ENCODE measurements at regions not wholly inside any gene's neighbourhood (a gene's known extent, or its start where the extent isn't known, plus 50 kb on each side); places are given as distances from the start of the nearest gene placed in this dataset.
A peak's percentile ranks its signal among the peaks of the same experiment; 100 is the strongest.

DNA sequence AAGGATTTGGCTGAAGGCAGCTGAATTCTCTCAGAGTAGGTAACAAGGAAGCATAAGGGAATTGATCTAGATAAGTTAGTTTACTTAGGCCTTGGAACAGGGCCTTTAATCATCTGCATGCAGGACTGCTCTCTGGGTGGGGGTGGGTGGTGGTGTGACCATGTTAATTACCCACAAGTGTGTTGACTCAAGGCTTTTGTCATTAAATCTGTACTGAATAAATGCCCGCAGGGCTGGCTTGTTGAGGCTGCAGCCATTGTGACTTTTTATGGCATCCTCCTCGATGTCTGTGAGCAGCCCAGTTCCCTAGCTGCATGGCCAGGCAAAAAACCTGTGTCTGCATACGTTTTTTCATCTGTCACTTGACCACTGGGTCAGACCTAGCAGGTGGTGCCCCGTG is 63.5 kb upstream of the ASCC3 start:
- DNase-seq: no peak

DNA sequence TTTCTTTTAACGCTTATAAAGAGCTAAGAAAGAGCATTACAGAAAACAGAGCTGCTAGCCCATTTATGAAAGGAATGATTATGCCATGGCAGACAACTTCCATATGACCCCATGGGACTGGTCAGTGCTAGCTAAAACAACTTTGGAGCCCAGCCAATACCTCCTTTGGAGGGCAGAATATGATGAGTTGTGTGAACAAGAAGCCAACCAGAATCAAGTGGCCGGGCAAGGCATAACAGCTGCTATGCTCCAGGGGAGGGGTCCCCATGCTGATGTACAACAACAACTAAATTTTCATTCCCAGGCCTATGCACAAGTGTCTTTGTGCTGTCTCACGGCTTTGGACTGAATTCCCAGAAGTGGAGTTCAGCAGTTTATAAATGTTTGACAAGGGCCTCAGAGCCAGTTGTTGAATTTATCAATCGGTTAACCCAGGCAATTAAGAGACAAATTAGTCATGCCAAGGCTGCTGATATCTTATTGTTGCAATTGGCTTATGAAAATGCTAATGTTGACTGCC is 65.0 kb upstream of the ASCC3 start:
- no peak for DNase-seq

GRCh38 chr6:100946711-100947110 is 65.6 kb upstream of the ASCC3 start:
- no peak for DNase-seq

DNA sequence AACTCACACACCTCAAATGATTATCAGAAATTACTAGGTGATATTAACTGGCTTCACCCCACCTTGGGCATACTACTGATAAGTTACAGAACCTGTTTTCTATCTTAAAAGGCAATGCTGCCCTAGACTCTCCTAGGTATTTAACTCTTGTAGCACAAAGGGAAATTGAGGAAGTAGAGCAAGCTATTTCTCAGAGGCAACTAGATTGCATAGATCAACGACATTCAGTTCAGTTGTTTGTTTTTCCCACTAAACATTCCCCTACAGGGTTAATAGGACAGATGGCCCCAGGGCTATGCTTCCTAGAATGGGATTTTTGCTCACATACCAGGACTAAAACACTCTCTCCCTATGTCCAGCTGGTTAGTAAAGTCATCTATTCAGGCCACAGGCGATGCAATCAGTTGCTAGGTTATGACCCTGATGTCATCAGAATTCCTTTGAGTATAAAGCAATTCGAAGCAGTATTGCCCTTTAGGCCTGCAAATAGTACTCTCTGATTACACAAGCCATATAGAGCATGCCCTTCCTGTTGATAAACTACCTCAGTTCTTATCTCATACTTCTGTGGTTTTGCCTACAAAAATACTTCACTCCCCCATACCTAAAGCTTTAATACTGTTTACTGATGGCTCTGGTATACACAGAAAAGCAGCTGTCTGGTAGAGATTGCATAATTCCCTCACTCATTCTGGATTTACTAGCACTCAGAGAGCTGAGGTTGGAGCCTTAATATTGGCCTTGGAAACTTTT is 67.4 kb upstream of the ASCC3 start:
- DNase-seq: no peak

- DNase-seq: no peak
Observed at GRCh38 chr6:100952006-100952405, 70.9 kb upstream of the ASCC3 start.

DNA sequence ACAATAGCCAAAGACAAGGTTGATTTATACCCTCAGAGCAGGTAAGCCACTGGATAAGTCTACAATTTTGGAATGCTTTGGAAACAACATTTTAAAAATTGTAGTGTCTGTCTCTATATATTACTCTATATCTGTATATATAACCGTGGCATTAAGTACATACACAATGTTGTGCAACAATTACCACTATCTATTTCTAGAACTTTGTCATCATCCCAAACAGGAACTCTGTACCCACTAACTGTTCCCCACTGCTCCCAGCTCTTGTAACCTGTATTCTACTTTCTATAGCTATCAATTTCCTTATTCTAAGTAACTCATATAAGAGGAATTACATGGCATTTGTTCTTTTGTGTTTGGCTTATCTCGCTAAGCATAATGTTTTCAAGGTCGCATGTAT is 78.2 kb upstream of the ASCC3 start:
- DNase-seq: no peak

- DNase-seq: no peak
Observed at GRCh38 chr6:100962466-100962865, 81.3 kb upstream of the ASCC3 start.

- no peak for DNase-seq
Observed at GRCh38 chr6:100965067-100965466, 83.9 kb upstream of the ASCC3 start.

- no peak for DNase-seq
Observed at GRCh38 chr6:100968949-100969348, 87.8 kb upstream of the ASCC3 start.

DNA sequence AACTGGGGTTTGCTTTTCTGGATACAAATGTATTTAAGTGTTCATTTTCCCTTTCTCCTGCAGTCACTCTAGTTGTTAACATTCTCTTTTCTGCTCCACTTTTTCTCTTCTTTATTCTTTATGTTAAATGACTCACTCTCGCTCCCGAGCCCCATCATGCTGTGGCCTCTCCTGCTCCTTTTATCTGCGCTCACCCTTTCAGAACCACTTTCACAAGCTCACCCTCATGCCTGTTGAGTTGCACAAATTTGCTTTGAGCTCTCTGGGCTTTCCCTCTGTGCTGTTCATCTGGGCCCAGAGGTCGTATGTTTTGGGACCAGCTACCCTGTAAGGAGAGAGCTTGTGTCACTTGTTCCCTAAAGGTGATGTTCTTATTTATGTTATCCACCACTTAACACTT is 98.1 kb upstream of the ASCC3 start:
- no peak for DNase-seq

- no peak for DNase-seq
Observed at GRCh38 chr6:100980949-100981348, 99.8 kb upstream of the ASCC3 start.

DNA sequence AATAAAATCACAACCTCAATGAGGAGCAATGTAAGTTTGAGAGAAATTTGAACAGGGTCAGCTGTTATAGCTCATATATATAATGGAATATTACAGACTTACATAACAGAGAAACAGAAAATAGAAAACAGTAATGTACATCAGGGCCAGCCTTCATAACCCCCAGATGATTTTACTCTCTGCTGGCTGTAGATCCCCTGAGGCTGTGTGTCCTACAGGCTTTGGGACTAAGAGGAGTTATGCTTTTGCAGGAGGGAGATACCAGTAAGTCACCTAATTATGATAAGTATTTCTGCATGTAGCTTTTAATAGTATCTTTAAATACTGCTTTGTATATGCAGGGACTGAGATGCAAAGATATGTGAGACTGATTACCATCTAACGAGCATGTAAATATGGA is 105.8 kb upstream of the ASCC3 start:
- no peak for DNase-seq

- DNase-seq: no peak
Observed at GRCh38 chr6:100987556-100987955, 106.4 kb upstream of the ASCC3 start.

DNA sequence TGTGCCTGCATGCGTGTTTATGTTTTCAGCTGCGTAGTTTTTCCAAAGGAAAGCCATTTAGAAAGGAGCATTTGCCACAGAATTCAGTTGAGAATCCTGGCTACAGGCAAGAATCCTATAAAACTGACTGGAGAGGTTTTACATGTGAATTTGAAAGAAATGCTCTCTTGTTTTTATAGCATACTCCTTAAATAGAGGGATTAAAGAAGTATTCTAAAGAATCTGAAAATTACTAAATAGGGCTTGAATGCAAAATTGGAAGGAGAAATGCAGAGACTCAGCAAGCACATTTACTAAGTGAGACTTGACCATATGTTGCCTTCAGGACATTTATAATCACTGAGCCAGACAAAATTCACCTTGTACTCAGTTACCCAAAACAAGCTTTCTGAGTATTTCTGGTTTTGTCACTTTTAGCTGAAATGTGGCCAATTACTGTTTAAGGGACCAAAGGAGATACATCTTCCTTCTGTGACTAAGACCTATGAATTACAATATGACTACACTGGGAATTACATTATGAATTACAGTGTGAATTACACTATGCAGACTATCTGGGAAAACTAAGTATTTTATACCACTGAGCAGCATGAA is 107.4 kb upstream of the ASCC3 start:
- DNase-seq: no peak

DNA sequence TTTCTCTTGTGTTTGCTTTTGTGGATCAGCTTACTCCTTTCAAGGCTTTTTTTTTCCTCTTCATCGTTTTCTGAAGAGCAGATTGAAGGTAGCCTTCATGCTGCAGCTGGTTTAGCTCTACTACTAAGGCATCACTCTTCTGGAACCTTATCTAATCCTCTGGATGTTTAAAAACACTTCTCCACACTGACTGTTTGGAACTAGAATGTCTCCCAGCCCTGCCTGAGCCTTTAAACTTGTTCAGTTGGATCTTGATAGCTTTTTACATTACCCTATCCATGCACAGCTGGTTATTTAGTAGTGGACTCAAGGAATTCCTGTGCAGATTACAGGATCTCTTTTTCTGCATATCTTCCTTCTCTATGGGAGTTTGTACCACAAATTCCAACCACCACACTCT is 108.9 kb upstream of the ASCC3 start:
- no peak for DNase-seq

GRCh38 chr6:100996409-100996808 is 115.3 kb upstream of the ASCC3 start:
- DNase-seq: no peak

- no peak for DNase-seq
Observed at GRCh38 chr6:100998111-100998510, 117.0 kb upstream of the ASCC3 start.

DNA sequence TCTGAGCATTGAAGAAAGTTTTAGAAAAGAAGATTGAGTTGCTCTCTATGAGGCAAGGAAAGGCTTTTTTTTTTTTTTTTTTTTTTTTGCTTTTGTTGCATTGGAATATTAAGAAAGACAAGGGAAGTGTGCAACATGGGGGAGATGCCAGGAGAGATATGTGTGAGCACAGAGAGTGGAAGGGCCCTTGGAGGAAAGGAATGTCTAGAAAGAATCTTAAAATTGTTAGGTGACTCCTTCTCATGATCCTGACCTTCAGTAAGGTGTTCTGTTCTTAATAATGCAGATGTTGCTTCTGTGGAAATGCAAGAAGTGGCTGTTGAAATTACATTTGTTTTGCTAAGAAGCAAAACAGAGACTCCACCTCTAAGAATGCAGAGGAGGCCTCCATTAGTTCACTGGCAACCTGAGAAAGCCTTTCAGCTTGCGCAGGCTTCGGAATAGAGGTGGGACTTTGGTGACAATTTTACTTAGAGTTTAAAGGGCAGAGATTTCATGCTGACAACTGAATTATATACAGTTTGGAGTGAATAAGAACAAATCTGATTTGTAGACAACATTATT is 118.0 kb upstream of the ASCC3 start:
- no peak for DNase-seq

GRCh38 chr6:101000341-101000740 is 119.2 kb upstream of the ASCC3 start:
- peak; percentile 2 for DNase-seq

- no peak for DNase-seq
Observed at GRCh38 chr6:101001012-101001411, 119.9 kb upstream of the ASCC3 start.

GRCh38 chr6:101001607-101002006 is 120.5 kb upstream of the ASCC3 start:
- no peak for DNase-seq

- no peak for DNase-seq
Observed at GRCh38 chr6:101003075-101003474, 121.9 kb upstream of the ASCC3 start.

DNA sequence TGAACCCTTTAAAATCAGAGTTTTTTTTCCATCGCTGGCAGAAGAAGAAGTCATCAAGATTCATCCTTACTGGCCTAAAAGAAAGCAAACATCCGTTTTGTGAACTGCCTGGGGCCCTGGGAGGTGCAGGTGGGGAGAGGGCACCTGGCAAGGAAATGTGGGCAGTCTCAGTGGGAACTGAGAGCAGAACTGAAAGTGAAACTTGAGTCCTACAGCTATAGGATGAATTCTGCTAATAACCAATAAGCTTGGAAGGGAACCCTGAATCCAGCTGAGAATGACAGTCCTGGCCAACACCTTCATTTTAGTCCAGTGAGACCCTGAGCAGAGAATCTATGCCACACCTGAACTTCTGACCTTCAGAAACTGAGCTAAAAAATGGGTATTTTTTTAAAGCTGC is 130.1 kb upstream of the ASCC3 start:
- DNase-seq: peak; percentile 27

- no peak for DNase-seq
Observed at GRCh38 chr6:101013612-101014195, 132.6 kb upstream of the ASCC3 start.
